Inflammatory macrophage (primary cell): ENCODE measurements at regions not wholly inside any gene's neighbourhood (a gene's known extent, or its start where the extent isn't known, plus 50 kb on each side); places are given as distances from the start of the nearest gene placed in this dataset.
A peak's percentile ranks its signal among the peaks of the same experiment; 100 is the strongest.
"Not testable (repeated sequence)": the region's sequence is repeated elsewhere in the genome, so short reads cannot be mapped to it uniquely, and the experiment has no call there.

Experiments used
- DNase-seq, 2 donors: peaks; one replicate each; pipeline ENCODE4 v3.0.0-alpha.2; 2020 to 2022

DNA sequence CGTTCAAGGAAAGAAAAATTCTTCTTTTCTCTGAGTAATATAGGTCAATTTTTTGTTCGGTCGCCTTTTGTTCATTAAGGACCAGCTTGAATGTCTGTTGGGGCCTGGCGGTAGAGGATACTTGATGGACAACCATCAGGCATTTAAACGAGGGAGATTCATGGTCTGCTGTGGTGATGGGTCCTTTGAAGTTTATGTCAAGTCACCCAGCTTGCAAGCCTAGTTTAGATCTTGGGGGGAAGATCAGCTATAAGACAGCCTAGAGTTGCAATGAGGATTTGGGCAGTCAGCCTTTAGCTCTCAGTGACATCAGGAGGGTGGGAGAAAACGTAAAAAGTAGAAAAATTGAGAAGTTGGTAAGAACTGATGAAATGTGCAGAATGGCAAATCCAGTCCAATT, 80.2 kb upstream of the SPRY4 start:
- DNase-seq: no peak

DNA sequence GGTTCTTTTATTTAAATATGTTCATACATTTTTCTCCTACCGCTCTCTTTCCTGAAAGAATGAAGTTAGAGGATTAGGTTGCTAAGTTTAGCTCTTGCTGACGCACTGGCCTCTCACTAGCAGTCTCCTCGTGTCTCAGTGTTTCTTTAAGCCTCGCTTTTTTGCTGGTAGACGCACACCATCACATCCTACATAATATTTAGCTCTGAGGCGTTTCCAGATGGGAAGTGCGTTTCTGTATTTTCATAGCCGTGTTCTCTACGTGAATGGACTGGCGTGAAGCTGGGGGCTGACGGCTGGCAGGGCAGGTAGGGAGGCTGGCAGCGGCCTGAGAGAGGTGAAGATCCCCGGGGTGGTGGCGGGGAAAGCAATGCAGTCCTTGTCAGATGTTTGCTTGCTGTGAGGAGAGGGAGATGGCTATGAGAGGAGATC, 79.2 kb upstream of the SPRY4 start:
- no peak for DNase-seq

- DNase-seq: no peak
These were observed 78.8 kb upstream of the SPRY4 start for GRCh38 chr5:142403583-142403982.

DNA sequence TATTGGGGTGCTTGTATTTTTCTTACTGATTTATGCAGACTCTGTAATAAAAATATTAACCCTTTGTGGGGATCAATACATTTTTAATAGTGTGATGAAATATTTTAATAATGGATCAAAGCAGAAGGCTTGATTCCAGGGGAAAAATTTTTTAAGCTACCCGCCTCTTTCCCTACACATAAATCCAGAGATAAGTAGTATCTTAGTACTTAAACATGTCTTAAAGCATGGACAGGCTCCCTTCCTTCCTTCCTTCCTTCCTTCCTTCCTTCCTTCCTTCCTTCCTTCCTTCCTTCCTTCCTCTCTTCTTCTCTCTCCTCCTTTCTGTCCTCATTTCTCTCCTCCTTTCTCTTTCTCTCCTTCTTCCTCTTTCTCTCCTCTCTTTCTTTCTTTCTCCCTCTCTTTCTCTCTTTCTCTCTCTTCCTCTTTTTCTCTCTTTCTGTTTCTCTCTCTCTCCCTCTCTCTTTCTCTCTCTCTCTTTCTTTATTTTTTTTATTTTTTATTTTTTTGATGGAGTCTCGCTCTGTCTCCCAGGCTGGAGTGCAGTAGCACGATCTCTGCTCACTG, 78.0 kb upstream of the SPRY4 start:
- DNase-seq: no peak

GRCh38 chr5:142400415-142400814, 75.6 kb upstream of the SPRY4 start:
- DNase-seq: no peak

- no peak for DNase-seq
These were observed 75.1 kb upstream of the SPRY4 start for GRCh38 chr5:142399891-142400290.

DNA sequence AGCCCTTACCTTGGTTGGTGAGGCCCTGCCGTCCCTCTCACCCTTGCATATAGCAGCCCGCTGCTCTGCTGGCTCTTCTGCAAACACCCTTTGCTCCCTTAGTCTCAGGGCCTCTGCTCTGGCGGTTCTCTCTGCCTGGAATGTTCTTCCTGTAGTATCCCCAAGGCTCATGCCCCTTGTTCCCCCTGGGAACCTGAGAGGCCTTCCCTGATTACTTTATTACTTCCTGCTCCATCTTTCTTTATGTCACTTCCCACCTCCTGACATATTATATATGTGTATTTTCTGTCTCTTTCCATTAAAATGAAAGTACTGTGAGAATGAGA, 73.9 kb upstream of the SPRY4 start:
- DNase-seq: no peak

DNA sequence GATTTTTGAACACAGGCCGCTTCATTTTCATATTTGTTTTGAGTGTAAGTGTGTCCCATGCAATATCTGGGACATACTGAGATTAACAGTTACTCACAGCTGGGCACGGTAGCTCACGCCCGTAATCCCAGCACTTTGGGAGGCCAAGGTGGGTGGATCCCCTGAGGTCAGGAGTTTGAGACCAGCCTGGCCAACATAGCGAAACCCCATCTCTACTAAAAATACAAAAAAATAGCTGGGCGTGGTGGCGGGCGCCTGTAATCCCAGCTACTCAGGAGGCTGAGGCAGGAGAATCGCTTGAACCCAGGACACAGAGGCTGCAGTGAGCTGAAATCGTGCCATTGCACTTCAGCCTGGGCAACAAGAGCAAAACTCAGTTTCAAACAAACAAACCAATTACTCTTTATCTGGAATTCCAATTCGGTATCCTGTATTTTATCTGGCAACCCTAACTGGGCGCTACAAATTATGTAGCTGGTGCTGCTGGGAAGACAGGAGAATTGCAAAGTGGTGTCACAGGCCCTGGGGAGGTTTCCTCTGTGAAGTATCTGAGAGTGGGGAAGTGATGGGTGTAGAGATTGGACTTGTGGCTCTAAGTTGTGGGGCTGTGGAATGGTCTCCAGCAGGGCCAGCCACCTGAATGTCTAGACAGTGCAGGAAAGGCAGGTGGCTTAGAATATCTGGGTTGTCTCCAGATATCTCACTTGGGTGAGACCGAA, 73.3 kb upstream of the SPRY4 start:
- not testable (repeated sequence) for DNase-seq

DNA sequence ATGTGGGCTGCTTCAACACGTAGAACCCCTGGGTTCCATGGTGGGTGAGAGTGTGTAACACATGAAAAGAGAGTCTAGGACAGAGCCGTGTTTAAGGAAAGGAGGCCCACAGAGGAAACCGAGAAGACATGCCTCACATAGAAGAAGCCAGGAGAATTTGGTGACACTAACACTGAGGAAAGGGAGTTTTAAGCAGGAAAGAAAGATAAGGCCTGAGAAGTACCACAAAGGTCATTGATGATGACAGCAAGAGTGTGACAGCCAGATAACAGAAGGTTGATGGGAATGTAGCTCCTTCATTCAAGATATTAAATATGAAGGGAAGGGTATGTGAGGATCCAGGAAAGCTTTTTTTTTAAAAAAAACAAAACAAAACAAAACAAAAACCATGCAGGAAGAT, 72.4 kb upstream of the SPRY4 start:
- no peak for DNase-seq

- no peak for DNase-seq
These were observed 71.7 kb upstream of the SPRY4 start for GRCh38 chr5:142396436-142397038.

- no peak for DNase-seq
These were observed 70.5 kb upstream of the SPRY4 start for GRCh38 chr5:142395334-142395733.

GRCh38 chr5:142391058-142391845, 66.4 kb upstream of the SPRY4 start:
- DNase-seq: no peak

- no peak for DNase-seq
These were observed 65.5 kb upstream of the SPRY4 start for GRCh38 chr5:142390334-142390733.

GRCh38 chr5:142388696-142389095, 63.9 kb upstream of the SPRY4 start:
- DNase-seq: peak; percentile 71 to 76

DNA sequence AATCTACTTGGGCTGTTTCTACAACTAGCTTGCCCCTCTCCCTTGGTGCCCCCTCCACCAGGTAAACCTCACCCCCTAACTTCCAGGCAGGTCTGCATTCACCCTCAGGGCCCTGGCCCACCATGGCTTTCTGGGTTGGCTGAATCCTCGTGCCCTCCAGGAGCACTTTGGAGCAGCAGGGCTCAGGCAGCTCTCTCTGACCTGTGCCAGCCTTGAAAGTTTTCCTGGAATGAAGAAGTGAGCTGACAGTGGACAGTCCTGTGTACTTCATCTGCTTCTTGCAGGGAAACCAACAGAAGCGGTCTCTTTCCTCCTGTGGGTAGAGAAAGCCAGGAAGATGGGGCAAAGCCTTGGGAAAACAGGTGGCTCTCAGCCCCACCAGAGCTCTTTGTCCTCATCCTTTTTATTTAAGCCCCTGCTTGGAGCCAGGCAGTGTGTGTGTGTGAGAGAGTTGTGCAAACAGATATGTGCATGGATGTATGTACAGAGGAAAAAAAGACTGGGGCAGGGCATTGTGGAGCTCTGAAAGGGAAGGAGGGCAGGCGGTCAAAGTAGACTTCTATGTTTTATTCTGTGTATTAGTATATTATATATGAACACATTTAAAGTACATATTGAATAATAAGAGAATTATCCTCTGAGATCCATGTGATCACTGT, 62.3 kb upstream of the SPRY4 start:
- DNase-seq: no peak

DNA sequence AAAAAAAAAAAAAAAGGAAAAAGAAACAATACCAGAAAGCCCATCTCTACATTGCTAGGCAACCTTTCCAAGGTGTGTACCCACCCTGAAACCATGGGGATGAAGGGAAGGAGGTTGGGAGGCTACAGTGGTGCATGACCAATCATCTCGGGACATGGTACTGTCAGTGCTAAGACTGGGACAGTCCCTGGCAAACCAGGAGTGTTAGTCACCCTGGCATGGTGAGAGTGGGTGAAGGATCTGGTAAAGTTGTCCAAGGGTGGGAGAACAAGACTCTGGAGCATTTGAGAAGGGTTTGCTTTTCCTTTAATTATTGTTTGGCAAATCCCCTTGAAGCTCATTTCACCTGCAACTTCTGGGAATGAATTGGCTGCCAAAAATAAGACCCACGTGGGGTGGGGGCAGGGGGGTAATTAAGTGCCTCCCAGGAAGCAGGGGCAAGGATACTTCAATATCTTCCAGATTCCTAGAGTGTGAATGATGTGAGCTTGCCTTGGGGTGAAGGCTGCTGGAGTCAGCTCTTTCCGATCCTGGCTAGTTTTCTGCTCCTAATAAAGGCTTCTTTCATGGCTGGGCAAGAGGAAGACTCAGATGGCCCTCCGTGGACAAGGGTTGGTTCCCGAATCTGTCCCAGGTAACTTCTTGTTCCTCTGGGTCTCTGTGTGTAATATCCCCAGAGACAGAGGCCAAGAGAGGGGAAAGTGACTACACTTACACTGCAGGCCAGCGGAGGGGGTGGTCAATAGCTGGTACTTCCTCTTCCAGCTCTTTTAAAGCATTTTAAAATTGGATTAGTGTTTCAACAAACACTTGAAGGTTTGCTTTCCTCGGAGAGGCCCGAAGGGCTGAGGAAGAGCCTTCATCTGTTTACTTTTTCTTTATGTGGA, 61.6 kb upstream of the SPRY4 start:
- DNase-seq: peak; percentile 32 to 58

- DNase-seq: no peak
These were observed 60.4 kb upstream of the SPRY4 start for GRCh38 chr5:142385194-142385593.

GRCh38 chr5:142384014-142384413, 59.2 kb upstream of the SPRY4 start:
- no peak for DNase-seq

- DNase-seq: no peak
These were observed 57.4 kb upstream of the SPRY4 start for GRCh38 chr5:142382186-142382585.

DNA sequence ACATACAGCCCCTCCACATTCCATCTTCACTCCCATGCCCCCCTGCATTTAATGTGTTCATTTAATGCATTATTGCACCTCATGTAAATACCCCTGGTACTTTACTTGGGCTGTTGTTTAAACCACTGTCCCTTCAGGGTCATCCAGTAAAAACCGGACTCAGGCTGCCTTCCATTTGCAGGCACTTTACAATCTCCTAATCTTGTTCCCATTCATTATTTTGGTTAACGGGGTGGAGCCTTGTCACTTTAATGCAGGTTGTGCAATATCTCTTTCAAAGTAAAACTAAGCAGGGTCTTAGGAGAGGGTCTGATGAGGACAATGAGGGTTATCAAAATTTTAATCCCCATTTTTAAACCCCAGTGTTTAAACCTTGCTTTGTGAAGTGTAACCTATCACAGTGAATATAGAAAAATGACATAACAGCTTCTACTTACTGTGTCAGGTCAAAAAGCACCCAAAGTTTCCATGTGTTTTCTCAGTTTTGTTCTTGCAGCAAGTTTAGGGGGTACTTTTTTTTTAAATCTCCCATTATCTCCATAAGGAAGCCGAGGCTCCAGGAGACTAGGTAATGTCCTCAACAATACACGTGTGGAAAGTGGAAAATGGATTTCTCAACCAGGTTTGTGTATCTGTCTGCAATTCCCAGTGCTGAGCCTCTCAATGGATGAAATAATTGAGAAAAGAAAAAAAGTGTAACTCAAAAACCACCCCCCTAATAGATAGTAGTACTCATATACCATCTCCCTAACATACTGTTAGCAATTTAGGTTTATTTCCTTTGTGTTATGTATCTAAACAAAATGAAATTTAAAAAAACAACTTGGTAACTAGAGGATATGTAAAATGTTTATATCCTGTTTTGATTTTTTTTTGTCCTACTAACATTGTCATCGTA, 54.2 kb upstream of the SPRY4 start:
- DNase-seq: no peak

DNA sequence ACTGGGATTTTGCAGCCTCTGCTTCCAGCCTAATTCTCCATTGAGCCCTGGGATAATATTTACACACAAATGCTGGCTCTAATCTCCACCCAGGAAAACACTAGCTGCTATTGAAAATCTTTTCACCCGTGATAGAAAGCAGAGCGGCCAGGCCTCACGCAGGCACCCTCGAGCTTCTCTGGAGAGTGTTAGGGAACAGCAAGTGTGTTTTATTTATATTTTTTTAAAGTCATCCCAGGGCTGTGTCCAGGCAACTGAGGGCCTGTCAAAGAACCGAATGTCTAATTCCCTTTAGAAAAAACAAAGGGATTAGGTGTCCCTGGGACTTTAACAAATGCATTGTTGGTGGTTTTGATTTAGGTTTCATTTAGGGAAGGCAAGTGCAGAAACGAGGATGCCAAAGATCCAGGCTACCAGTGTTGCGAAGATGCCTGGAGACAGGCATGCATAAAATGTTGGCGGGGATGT, 51.2 kb upstream of the SPRY4 start:
- no peak for DNase-seq
